ENCODE measurements at regions not wholly inside any gene's neighbourhood (a gene's known extent, or its start where the extent isn't known, plus 50 kb on each side); places are given as distances from the start of the nearest gene placed in this dataset.

- TF ChIP-seq, protein P1, sequence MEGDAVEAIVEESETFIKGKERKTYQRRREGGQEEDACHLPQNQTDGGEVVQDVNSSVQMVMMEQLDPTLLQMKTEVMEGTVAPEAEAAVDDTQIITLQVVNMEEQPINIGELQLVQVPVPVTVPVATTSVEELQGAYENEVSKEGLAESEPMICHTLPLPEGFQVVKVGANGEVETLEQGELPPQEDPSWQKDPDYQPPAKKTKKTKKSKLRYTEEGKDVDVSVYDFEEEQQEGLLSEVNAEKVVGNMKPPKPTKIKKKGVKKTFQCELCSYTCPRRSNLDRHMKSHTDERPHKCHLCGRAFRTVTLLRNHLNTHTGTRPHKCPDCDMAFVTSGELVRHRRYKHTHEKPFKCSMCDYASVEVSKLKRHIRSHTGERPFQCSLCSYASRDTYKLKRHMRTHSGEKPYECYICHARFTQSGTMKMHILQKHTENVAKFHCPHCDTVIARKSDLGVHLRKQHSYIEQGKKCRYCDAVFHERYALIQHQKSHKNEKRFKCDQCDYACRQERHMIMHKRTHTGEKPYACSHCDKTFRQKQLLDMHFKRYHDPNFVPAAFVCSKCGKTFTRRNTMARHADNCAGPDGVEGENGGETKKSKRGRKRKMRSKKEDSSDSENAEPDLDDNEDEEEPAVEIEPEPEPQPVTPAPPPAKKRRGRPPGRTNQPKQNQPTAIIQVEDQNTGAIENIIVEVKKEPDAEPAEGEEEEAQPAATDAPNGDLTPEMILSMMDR (IDR thresholded peaks at IDR 0.05; ENCODE audit: low read length) = no peak
- no peak for TF ChIP-seq EZH2 (IDR thresholded peaks at IDR 0.05; ENCODE audit: borderline replicate concordance, low read length)
Measured at GRCh38 chr12:131631230-131631629, 79.7 kb upstream of the SFSWAP start.

Measured in OCI-LY1 (cell line).